Activated CD8-positive, alpha-beta T cell treated with anti-CD3 and anti-CD28 coated beads for 36 hours (primary cell): ENCODE measurements at regions not wholly inside any gene's neighbourhood (a gene's known extent, or its start where the extent isn't known, plus 50 kb on each side); places are given as distances from the start of the nearest gene placed in this dataset.

Experiments used
- ATAC-seq: fragments of 200-7000 bp; cut with Tn5 transposase; one replicate; pipeline ENCODE4 v1.10.0; 2021; ENCODE audit warnings: mild to moderate bottlenecking, moderate library complexity
- CTCF ChIA-PET: fragments of 350-600 bp; sonication (Branson Sonifier 250); formaldehyde crosslinking; loops from one replicate; lab custom pipeline; 2021; ENCODE audit warnings: antibody characterized with exemption; lab: Charles Lee
- POLR2A ChIA-PET: fragments of 350-600 bp; sonication (Branson Sonifier 250); formaldehyde crosslinking; loops from one replicate; lab custom pipeline; 2021; ENCODE audit warnings: antibody characterized with exemption; lab: Charles Lee
- DNase-seq: peaks from one replicate; pipeline ENCODE4 v3.0.0-alpha.2; 2020
- H3K27ac Mint-ChIP-seq: one replicate; pipeline ENCODE4 v1.8.0; 2021; ENCODE audit warnings: mild to moderate bottlenecking, mixed read lengths
- H3K27me3 Mint-ChIP-seq: one replicate; pipeline ENCODE4 v1.8.0; 2021; ENCODE audit warnings: mixed read lengths
- H3K36me3 Mint-ChIP-seq: one replicate; pipeline ENCODE4 v1.8.0; 2021; ENCODE audit warnings: low read depth, mixed read lengths
- H3K4me1 Mint-ChIP-seq: one replicate; pipeline ENCODE4 v1.8.0; 2021; ENCODE audit warnings: low read depth, mixed read lengths
- H3K4me3 Mint-ChIP-seq: one replicate; pipeline ENCODE4 v1.8.0; 2021; ENCODE audit warnings: mild to moderate bottlenecking, moderate library complexity, mixed read lengths
- H3K9me3 Mint-ChIP-seq: one replicate; pipeline ENCODE4 v1.8.0; 2021; ENCODE audit warnings: mixed read lengths
- CTCF ChIP-seq: fragments of 200-600 bp; IDR thresholded peaks from one replicate; pipeline ENCODE4 v1.8.0; 2022; ENCODE audit warnings: antibody characterized with exemption, mild to moderate bottlenecking
- intact Hi-C: fragments of 100-400 bp; cut with micrococcal nuclease; formaldehyde crosslinking; loops from one replicate; pipeline ENCODE4 v1.10.0; 2022

- ChIA-PET POLR2A (no interaction called here), CTCF (interaction anchor here (1.0 kb wide), 1 partner anchor 23 kb away, joined by 3 read pairs; no protein-coding TSS in a partner anchor)
- no peak for TF ChIP-seq CTCF
- ATAC-seq, result no peak
- Mint-ChIP-seq H3K4me1 (no peaks in the 10 kb centered on the region), H3K9me3 (no peaks in the 10 kb centered on the region), H3K4me3 (no peak overlapping the region), H3K27ac (no peak overlapping the region), H3K36me3 (no peaks in the 10 kb centered on the region), H3K27me3 (peaks cover 7% of the 10 kb centered on the region)
- intact Hi-C loops, result no loop called here
- DNase-seq, result no peak
These were observed 163.7 kb downstream of the NTMT2 start for GRCh38 chr1:170309389-170310013.

- no peak overlapping the region for H3K27ac Mint-ChIP-seq
- H3K36me3 Mint-ChIP-seq, result no peaks in the 10 kb centered on the region
- DNase-seq (no peak), ATAC-seq (no peak)
- POLR2A ChIA-PET, result no interaction called here
- H3K27me3 Mint-ChIP-seq, result peaks cover 8% of the 10 kb centered on the region
- no peaks in the 10 kb centered on the region for H3K4me1 Mint-ChIP-seq
- no peak overlapping the region for H3K4me3 Mint-ChIP-seq
- CTCF ChIA-PET, result no interaction called here
- no peaks in the 10 kb centered on the region for H3K9me3 Mint-ChIP-seq
- intact Hi-C loops, result no loop called here
- no peak for TF ChIP-seq CTCF
These were observed 164.3 kb downstream of the NTMT2 start for GRCh38 chr1:170310014-170310405.

GRCh38 chr1:170310951-170311350 lies 165.2 kb downstream of the NTMT2 start:
- no peak for ATAC-seq
- DNase-seq, result no peak
- TF ChIP-seq CTCF, result no peak
- Mint-ChIP-seq H3K4me1 (no peaks in the 10 kb centered on the region), H3K4me3 (no peak overlapping the region), H3K27ac (no peak overlapping the region), H3K27me3 (peaks cover 13% of the 10 kb centered on the region), H3K36me3 (no peaks in the 10 kb centered on the region), H3K9me3 (no peaks in the 10 kb centered on the region)
- ChIA-PET CTCF (no interaction called here), POLR2A (no interaction called here)
- intact Hi-C loops, result no loop called here

GRCh38 chr1:170313306-170313705 lies 167.5 kb downstream of the NTMT2 start:
- no peak overlapping the region for H3K4me3 Mint-ChIP-seq
- POLR2A ChIA-PET, result no interaction called here
- H3K27ac Mint-ChIP-seq, result no peak overlapping the region
- CTCF ChIA-PET, result no interaction called here
- H3K9me3 Mint-ChIP-seq, result no peaks in the 10 kb centered on the region
- TF ChIP-seq CTCF, result no peak
- H3K36me3 Mint-ChIP-seq, result no peaks in the 10 kb centered on the region
- H3K27me3 Mint-ChIP-seq, result peaks cover 10% of the 10 kb centered on the region
- H3K4me1 Mint-ChIP-seq, result no peaks in the 10 kb centered on the region
- intact Hi-C loops, result no loop called here
- DNase-seq, result no peak
- no peak for ATAC-seq

- Mint-ChIP-seq H3K4me1 (no peaks in the 10 kb centered on the region), H3K36me3 (no peaks in the 10 kb centered on the region), H3K4me3 (no peak overlapping the region), H3K9me3 (no peaks in the 10 kb centered on the region), H3K27me3 (peaks cover 10% of the 10 kb centered on the region), H3K27ac (no peak overlapping the region)
- ChIA-PET CTCF (no interaction called here), POLR2A (no interaction called here)
- ATAC-seq, result no peak
- no peak for DNase-seq
- no peak for TF ChIP-seq CTCF
- intact Hi-C loops, result no loop called here
These were observed 170.5 kb downstream of the NTMT2 start for GRCh38 chr1:170316270-170316669.
